DMS 273 (cell line): ENCODE measurements at regions not wholly inside any gene's neighbourhood (a gene's known extent, or its start where the extent isn't known, plus 50 kb on each side); places are given as distances from the start of the nearest gene placed in this dataset.
"Not testable (repeated sequence)": the region's sequence is repeated elsewhere in the genome, so short reads cannot be mapped to it uniquely, and the experiment has no call there.

Source experiments
- DNase-seq: peaks from one replicate; lab custom pipeline; 2025; ENCODE audit not compliant: unreplicated experiment; lab: John Stamatoyannopoulos, UW

DNA sequence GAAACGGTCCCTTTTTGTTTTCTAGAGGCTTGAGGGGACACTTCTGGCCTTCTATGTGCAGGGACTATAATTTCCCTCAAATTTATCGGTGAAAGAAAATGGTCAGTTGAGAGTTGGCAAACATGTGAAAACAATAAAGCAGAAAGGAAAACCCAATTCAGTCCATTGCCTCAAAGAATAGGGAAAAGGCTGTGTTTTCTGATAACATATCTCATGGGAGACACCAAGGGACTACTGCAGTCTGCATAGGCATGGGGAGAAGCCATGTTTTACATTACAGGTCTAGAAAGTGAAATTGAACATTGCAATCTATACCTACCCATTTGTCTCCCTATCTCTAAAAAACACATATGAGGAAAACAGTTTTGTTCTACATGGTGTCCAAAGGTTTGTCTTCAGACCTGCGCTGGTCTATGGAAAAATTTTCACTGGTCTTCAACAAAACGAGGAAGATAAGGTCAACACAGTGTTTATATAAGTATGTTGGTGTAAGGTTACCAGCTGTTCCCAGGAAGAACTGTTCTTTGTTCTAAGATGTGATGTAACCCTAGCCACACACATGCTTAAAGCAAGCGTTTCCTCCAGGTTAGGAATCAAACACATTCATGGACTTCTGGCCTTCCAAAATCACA, 179.7 kb downstream of the MREG start:
- DNase-seq, result peak; percentile 35

DNA sequence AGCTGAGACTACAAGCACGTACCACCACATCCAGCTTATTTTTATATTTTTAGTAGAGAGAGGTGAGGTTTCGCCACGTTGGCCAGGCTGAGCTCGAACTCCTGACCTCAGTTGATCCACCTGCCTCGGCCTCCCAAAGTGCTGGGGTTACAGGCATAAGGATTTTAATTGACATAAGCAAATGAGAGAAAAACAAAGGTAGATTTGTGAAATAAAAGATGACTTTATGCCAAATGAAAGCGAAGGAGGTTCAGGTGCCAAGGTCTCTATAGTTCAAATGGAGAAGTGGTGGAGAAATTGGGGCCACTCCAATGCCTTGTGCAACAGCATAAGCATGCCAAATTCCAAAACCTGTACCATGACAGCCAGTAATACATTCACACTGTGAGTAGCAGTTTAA, 180.6 kb downstream of the MREG start:
- DNase-seq, result no peak

DNA sequence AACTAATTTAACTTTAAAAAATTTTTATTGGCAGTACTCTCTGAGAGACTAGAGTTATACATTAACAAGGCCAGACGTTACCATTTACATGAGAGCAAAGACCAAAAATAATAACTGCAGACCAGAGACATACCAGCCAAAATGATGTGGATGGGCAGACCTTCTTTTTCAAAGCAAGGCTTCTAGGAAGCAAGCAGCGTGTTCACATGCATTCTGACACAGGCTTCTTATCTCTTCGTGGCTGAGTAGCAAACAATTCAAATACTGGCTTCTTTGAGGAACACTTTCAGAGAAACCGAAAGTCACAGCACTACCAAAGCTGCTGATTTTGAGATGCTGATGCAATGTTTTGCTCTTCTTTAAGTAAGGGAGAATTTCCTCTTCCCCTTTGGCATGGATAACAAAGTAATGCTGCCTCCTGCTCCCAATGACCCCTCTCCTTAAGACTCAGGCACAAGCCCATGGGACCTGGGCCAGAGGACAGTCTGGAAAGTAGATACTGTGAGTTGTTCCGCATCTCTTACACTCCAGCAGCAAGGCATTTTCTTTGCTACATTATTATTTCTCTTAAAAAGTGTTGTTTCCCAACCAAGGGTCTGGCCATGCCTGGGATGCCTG, 181.9 kb downstream of the MREG start:
- DNase-seq, result no peak

DNA sequence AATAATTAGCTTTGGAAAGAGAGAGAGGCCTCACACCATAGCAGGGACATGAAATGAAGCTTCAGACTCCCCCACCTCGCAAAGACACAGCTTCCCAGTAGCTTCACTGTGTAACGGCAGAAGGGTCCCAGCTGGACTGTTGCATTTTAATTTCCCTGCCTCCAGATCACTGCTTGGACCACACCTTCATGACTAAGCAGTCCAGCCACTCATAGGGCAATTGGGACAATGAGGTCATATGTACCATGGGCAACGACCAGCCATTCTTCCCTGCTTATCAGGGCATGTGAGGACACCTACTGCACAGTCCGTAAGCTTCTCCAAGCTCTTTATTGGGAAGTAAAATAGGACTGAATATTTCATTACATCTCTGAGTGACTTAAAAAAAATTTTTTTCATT, 183.0 kb downstream of the MREG start:
- DNase-seq, result peak; percentile 44

DNA sequence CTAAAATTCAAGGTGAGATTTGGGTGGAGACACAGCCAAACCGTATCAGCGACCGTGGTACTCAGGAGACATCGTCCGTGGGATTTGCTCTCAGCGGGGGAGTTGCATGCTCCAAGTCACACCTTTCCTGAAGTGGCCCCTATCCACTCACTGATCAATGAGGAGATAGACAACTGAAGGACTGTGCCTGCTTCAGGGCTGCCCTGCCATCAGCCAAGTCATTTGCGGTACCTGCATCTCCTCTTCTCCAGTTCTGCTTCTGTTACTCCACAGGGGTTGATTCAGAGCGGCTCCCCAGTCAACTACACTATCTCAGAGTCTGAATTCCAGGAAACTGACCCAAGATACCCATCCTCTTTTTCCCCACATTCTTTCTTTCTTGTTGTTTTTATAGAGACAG, 184.1 kb downstream of the MREG start:
- no peak for DNase-seq

DNA sequence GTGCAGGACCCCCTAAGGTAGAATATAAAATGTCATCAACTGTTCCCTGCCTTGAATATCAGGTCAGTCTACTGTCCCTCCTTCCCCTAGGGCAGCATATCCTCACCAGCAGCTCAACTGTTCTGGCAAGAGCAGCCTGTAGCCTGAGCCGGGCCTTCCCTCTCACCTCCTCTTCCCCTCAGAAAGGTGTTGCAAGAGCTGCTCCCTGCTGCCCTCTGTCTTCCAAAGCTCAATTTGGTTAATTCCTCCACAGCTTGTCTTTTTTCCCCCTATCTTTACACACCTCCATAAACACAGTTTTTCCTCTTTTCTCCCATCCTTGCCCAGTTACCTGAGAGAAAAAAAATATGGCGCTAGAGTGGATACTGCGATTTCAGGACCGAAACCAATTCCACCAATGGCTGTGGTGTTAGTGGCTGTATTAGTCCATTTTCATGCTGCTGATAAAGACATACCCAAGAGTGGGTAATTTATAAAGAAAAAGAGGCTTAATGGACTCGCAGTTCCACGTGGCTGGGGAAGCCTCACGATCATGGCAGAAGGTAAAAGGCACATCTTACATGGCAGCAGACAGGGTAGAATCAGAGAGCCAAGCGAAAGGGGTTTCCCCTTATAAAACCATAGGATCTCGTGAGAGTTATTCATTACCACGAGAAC, 184.7 kb downstream of the MREG start:
- peak; percentile 77 for DNase-seq

DNA sequence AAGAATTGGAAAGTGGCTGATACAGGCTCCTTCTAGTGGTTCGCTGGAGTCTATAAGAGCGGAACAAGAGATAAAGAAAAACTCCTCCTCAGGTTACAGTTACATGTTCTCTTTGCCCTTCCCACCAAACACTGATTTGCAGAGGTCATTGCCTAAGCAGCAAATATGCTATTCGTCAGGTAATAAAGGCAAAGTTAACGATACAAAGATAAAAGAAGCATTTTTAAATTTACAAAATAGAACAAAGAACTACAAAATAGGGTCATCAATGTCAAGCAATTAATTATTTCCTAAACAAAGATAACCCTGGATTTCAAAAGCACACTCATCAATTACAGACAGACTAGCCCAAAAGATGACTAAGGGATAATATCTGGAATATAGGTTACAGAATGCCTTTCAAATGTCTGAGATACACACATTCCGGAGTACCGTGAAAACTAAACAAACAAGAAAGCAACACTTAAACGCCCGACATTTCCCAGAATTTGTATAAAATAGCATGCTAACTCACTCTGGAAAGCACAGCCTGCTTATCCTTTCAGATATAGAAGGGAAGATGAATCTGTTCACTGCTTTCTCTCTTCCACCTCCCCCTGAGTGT, 186.4 kb downstream of the MREG start:
- DNase-seq, result no peak

DNA sequence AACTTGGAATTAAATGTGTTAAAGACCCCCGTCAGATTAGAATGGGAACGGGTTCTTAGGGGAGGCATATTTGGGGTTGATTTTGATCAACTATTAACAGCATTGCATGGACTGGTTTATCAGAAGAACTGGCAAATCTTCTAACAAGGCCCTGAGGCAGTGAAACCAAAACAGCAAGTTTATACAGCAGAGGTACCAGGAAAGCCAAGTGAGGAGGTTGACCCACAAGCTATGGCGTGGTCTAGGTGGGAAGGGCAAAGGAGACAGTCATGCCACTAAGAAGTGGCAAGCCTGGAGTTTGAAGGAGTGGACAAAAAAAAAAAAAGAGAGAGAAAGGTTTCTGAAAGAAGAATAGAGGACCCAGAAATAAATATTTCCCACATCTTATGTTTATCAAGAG, 187.0 kb downstream of the MREG start:
- no peak for DNase-seq

DNA sequence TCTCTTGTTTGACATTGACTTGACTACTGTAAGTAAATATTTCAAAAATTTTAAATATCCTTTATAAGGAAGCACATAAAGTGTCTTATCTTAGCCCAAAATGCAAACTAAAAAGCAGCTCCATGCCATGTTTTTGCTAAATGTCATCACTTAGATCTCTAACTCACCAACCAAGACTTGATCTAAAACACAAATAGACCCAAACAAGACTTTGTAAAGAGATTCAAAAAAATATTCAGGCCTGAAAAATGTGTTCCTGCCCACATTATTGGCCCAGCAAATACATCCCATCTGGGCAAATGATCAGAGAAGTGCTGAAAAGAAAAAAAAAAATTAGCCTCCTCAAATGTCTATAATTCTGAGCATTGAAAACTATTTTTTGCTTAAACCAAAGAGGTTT, 187.6 kb downstream of the MREG start:
- DNase-seq, result no peak

DNA sequence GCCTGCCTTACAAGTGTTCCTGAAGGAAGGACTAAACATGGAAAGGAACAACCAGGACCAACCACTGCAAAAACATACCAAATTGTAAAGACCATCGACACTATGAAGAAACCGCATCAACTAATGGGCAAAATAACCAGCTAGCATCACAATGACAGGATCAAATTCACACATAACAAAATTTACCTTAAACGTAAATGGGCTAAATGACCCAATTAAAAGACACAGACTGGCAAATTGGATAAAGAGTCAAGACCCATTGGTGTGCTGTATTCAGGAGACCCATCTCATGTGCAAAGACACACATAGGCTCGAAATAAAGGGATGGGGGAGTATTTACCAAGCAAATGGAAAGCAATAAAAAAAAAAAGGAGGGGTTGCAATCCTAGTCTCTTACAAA, 192.1 kb downstream of the MREG start:
- DNase-seq, result not testable (repeated sequence)

DNA sequence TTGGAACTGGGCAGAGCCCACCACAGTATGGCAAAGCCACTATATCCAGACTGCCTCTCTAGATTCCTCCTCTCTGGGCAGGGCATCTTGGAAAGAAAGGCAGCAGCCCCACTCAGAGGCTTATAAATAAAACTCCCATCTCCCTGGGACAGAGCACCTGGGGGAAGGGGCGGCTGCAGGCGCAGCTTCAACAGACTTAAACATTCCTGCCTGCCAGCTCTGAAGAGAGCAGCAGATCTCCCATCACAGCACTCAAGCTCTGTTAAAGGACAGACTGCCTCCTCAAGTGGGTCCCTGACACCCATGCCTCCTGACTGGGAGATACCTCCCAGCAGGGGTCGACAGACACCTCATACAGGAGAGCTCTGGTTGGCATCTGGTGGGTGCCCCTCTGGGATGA, 193.6 kb downstream of the MREG start:
- DNase-seq, result not testable (repeated sequence)

DNA sequence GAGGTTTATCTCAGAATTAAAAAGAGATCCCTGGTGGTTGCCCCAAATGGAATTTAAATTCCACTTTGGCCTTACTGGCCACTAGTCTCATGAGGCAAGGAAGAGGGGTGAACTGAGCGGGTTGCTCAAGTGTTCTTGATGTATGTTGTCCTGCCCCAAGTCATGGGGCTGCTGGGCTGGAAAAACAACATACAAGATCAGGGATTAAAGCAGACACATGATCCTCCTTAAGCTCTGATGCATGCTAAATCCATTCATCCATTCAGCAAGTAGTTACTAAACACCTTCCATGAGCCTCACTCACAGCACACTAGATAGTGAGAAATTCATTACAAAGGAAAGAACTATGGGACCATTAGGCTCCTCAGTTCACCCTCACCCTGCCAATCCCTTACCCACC, 196.3 kb downstream of the MREG start:
- no peak for DNase-seq

DNA sequence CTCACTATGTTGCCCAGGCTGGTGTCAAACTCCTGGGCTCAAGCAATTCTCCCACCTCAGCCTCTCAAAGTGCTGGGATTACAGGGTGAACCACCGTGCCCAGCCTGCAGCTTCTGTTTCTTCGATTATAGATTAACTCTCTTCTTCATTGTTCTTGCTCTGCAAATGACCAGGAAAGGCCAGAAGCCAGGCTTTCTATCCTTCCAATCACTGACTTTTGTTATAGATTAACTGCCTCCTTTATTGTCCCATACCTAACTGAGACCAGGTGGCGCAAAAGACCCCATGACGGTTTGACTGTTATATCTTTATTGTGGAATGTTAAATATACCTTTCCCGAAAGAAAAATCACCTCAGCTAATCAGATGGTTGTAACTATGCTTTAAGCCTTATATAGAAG, 196.9 kb downstream of the MREG start:
- no peak for DNase-seq

DNA sequence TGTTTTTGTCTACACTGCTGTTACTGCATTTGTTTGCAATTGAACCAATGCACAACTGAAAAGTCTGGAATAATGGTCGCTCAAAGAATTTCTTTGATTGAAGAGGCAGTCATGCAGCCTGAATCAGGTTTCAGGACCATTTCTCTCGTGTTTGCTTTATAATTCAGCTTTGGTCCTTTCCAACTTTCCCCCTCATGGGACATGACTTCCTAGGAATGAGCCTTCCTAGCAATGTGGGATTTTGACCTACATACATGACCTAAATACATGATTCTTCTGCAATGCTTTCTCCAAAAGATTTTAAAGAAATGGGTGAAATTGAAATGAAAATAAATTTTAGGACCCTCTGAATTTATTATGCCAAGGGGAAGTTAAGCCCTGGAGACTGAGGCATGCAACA, 197.4 kb downstream of the MREG start:
- no peak for DNase-seq

DNA sequence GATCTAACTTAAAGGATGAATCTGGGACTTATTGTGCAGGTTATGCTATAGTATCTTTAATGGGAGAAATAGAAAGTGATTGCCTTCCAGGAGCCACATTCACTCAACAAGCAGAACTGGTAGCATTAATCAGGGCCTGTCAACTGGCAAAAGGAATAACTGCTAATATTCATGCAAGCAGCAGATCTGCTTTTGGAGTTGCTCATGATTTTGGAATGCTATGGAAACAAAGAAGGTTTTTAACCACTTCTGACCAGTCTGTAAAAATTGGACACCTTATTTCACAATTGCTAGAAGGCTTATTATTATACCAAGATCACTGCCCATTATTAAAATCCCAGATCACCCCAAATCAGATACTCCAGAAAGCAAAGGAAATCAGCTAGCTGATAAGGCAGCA, 200.4 kb downstream of the MREG start:
- no peak for DNase-seq

DNA sequence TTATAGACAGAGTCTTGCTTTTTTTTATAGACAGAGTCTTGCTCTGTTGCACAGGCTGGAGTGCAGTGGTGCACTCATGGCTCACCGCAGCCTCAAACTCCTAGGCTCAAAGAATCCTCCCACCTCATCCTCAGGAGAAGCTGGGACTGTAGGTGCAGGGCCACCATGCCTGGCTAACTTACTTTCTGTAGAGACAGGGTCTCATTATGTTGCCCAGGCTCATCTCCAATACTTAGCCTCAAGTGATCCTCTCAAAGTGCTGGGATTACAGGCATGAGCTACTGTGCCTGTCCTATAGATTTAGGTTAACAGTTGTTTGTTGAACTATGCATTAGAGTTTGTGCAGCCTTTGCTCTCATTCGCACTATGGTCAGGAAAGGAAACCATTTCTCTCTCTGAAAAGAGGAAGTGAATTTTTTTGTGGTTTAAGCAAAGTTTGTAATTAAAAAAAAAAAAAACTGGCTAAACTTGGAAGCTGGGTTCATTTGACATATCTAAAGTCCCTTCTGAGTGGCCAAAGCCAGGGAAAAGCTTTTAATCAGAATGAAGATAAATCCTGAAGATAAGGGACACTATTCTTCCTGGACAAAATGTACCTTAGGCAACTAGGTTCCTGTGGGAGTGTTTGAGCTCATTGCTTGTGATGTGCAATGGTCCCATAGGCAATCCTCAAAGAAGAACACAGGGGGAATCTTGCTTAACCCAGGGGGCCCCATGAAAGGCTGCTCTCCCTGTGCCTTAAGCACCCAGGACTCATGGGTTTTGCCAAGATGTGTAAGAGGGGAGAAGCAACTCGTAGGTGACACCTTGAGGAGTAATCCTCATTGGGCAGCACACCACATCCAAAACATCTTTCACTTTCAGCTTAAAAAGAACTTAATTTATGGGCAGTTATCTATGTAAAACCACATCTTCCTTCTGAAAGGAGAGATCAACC, 201.7 kb downstream of the MREG start:
- no peak for DNase-seq

DNA sequence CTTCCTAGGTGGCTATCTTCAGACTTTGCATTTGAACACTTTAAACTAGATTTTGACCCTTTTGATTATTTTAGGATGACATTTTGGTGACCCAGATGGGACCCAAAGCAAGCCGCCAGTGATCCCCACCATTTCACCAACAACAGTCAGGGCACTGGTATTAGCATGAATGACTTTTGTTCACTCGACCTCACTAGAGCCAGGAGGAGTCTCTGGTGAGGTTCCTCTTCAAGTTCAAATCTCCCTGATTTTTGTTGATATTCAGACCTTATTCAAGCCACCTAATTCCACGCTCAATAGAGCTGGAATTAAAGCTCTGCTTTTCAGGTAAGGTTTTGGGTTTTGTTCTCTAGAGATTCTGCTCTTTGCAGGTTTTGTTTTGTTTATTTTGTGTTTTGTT, 202.3 kb downstream of the MREG start:
- DNase-seq, result no peak

DNA sequence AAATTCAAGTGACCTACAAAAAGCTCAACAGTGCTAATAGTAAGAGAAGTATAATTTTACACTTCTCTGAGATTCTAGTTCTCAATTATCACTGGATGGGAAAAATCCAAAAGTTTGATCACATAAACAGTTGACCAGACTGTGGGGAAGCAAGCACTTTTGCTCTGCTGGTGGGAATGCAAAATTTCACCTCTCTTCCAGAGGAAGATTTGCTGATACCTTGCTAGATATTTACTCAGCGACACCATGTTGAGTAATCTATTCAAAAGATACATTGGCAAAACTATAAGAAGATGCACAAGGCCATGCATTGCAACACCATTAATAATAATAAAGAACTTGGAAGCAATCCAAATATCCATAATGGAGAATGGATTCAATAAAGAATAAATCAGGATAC, 204.4 kb downstream of the MREG start:
- DNase-seq, result no peak

DNA sequence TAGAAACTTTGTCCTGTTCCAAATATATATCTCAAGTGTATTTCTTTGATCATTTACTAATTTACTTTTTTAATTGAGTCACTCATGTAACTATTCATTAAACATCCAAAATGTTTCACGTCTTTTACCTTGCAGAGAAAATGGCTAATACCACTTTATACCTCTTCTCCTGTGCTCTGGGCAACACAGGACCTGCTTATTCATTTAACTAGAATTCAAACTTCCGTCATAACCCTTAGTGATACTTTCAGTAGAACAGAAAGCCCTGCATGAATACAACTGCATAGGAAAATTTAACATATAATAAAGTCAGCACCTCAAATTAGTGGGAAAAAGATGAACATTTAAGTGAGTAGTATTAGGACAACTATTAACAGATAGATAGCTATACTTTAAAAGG, 205.2 kb downstream of the MREG start:
- no peak for DNase-seq

DNA sequence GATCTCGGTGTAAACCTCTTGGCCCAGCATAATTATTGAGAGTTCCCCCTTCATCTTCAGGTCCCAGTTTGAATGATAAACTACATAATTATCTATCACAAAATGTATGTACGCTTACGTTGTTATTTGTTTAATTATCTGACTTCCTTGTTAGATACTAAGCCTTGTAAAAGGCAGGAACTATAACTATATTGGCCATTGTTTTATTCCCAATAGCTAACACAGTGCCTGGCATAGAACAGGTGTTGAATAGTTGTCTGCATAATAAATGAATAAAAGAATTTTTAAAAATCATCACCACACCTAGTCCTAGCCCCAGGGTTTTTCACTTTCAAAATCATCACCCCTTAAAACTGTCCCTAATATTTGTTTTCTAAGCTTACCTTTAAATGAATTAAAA, 207.9 kb downstream of the MREG start:
- no peak for DNase-seq

DNA sequence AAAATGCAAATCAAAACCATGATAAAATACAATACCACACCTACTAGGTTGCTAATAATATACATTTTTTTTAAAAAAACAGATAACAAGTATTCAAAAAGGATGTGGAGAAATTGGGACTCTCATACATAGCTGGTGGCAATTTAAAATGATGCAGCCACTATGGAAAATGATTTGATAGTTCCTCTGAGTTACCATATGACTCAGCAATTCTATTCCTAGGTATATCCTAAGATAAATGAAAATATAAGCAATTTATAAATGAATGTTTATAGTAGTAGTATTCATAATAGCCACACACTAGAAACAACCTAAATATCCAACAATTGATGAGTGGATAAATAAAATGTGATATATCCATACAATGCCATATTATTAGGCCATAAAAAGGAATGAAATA, 210.2 kb downstream of the MREG start:
- no peak for DNase-seq
